ENCODE measurements at regions not wholly inside any gene's neighbourhood (a gene's known extent, or its start where the extent isn't known, plus 50 kb on each side); places are given as distances from the start of the nearest gene placed in this dataset.

GRCh38 chr12:27193854-27194544 lies 50.1 kb upstream of the STK38L start:
- H3K27ac ChIP-seq (ENCODE audit: low read length) = no peak overlapping the region

More at GRCh38 chr12:27193854-27194544, 50.1 kb upstream of the STK38L start:
- no peak for ATAC-seq
- Histone ChIP-seq H3K9me3 (ENCODE audit: control insufficient read depth, insufficient read depth, low read depth, low read length) (no peaks in the 10 kb centered on the region), H3K27me3 (ENCODE audit: control insufficient read depth, insufficient read depth, low read length) (peaks cover 14% of the 10 kb centered on the region), H3K4me1 (ENCODE audit: control insufficient read depth, insufficient read depth, low read length) (no peaks in the 10 kb centered on the region), H3K4me3 (ENCODE audit: low read depth in 2 of 2, low read length in 2 of 2) (no peak overlapping the region), H3K36me3 (ENCODE audit: control insufficient read depth, insufficient read depth, low read length) (no peaks in the 10 kb centered on the region)
- no TSS peak for BruUV-seq (replicated peaks)
- DNase-seq (ENCODE audit: low read depth, low spot score) = no peak
- no peak for TF ChIP-seq TCF7L2 (IDR thresholded peaks at IDR 0.05; ENCODE audit: low read depth, low read length)
- TF ChIP-seq SIN3A (IDR thresholded peaks at IDR 0.05; ENCODE audit: borderline replicate concordance, insufficient read depth, low read depth, low read length) = no peak
- TF ChIP-seq CTCF (IDR thresholded peaks at IDR 0.05) = no peak
- no peak for TF ChIP-seq POLR2AphosphoS5 (IDR thresholded peaks at IDR 0.05; ENCODE audit: low read depth, low read length)
- TF ChIP-seq, protein P1, sequence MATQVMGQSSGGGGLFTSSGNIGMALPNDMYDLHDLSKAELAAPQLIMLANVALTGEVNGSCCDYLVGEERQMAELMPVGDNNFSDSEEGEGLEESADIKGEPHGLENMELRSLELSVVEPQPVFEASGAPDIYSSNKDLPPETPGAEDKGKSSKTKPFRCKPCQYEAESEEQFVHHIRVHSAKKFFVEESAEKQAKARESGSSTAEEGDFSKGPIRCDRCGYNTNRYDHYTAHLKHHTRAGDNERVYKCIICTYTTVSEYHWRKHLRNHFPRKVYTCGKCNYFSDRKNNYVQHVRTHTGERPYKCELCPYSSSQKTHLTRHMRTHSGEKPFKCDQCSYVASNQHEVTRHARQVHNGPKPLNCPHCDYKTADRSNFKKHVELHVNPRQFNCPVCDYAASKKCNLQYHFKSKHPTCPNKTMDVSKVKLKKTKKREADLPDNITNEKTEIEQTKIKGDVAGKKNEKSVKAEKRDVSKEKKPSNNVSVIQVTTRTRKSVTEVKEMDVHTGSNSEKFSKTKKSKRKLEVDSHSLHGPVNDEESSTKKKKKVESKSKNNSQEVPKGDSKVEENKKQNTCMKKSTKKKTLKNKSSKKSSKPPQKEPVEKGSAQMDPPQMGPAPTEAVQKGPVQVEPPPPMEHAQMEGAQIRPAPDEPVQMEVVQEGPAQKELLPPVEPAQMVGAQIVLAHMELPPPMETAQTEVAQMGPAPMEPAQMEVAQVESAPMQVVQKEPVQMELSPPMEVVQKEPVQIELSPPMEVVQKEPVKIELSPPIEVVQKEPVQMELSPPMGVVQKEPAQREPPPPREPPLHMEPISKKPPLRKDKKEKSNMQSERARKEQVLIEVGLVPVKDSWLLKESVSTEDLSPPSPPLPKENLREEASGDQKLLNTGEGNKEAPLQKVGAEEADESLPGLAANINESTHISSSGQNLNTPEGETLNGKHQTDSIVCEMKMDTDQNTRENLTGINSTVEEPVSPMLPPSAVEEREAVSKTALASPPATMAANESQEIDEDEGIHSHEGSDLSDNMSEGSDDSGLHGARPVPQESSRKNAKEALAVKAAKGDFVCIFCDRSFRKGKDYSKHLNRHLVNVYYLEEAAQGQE (IDR thresholded peaks at IDR 0.05; ENCODE audit: insufficient read depth in 1 of 2, low read depth in 2 of 2, low read length in 1 of 2) = no peak
- ChIA-PET POLR2A (no interaction called here), CTCF (interaction anchor here (0.5 kb wide), 1 partner anchor 109 kb away, joined by 4 read pairs; no protein-coding TSS in a partner anchor)
- intact Hi-C loops (cut with micrococcal nuclease; ENCODE audit: unreplicated experiment) (no loop called here), in situ Hi-C loops (cut with HindIII; ENCODE audit: low pct_unique_long_range_greater_than_20kb, low sequenced_read_pairs) (no loop called here)

Data from Panc1 (cell line).